GM12891 (cell line): ENCODE measurements at regions not wholly inside any gene's neighbourhood (a gene's known extent, or its start where the extent isn't known, plus 50 kb on each side); places are given as distances from the start of the nearest gene placed in this dataset.

Source experiments
- PAX5 ChIP-seq: IDR thresholded peaks from 2 replicates; pipeline ENCODE4 v1.6.1; 2011; ENCODE audit warnings: low read length, moderate library complexity, mild to moderate bottlenecking; ENCODE audit not compliant: insufficient read depth, severe bottlenecking
- POLR2A ChIP-seq: IDR thresholded peaks from 2 replicates; pipeline ENCODE4 v1.6.1; 2011; ENCODE audit warnings: low read depth, low read length, control low read depth
- POLR2AphosphoS5 ChIP-seq: IDR thresholded peaks from 2 replicates; pipeline ENCODE4 v1.6.1; 2011; ENCODE audit warnings: low read depth, low read length, control low read depth
- POU2F2 ChIP-seq: IDR thresholded peaks from 2 replicates; pipeline ENCODE4 v1.6.1; 2011; ENCODE audit warnings: low read depth, mild to moderate bottlenecking, control low read depth, low read length, moderate library complexity
- SPI1 ChIP-seq: IDR thresholded peaks from 2 replicates; pipeline ENCODE4 v1.6.1; 2011; ENCODE audit warnings: low read depth, low read length, control low read depth
- TAF1 ChIP-seq: IDR thresholded peaks from 2 replicates; pipeline ENCODE4 v1.6.1; 2011; ENCODE audit warnings: low read depth, low read length, control low read depth

DNA sequence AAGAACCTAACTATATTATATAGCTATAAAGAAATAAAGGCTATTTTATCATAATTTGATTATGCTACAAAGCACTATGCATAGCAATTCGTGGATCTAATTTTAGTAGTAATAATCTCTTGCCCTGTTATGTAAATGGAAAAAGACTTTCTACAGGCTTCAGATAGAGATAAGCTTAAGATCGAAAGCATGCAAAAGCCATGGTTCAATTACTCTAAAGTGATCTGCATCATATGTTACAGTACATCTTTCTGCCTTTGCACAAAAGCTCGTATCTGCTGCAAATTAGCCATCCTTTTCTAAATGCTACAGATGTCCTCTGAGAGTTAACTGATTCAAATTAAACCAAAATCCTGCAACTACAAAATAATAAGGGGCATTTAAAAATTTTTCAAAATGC, 234.8 kb upstream of the TMEM161B start:
- TF ChIP-seq POLR2A (no peak), SPI1 (no peak), TAF1 (no peak), POLR2AphosphoS5 (no peak), PAX5 (no peak), POU2F2 (no peak)
